CD14-positive monocyte (primary cell): ENCODE measurements at regions not wholly inside any gene's neighbourhood (a gene's known extent, or its start where the extent isn't known, plus 50 kb on each side); places are given as distances from the start of the nearest gene placed in this dataset.

ENCODE experiments used
- DNase-seq, 3 donors: peaks; one replicate each; pipeline ENCODE4 v3.0.0-alpha.2; 2011 to 2022
- H2AFZ ChIP-seq: 2 replicates; pipeline ENCODE4 v1.6.0; 2012; ENCODE audit warnings: mild to moderate bottlenecking, low read depth, low read length, inconsistent platforms; ENCODE audit not compliant: insufficient read depth, poor library complexity, severe bottlenecking
- H3K27ac ChIP-seq, 2 donors: 1 replicate in 1 of 2; 2 replicates in 1 of 2; pipeline ENCODE4 v1.5.1; 2012 to 2013; ENCODE audit warnings: low read length in 2 of 2, control low read depth in 1 of 2, inconsistent platforms in 1 of 2, low read depth in 1 of 2, mild to moderate bottlenecking in 1 of 2
- H3K27me3 ChIP-seq, 2 donors: one replicate each; pipeline versions ENCODE4 v1.6.0 to v1.6.1; 2011 to 2013; ENCODE audit warnings: low read length in 2 of 2; ENCODE audit not compliant: control insufficient read depth in 2 of 2, insufficient read depth in 2 of 2
- H3K36me3 ChIP-seq, 2 donors: replicated peaks in 1 of 2; 1 replicate in 1 of 2; 2 replicates in 1 of 2; pipeline versions ENCODE4 v1.5.1 to v1.6.1; 2012 to 2013; ENCODE audit warnings: low read length in 2 of 2, control low read depth in 1 of 2, inconsistent platforms in 1 of 2, mild to moderate bottlenecking in 1 of 2; ENCODE audit not compliant: insufficient read depth in 2 of 2, control insufficient read depth in 1 of 2
- H3K4me1 ChIP-seq, 2 donors: 1 replicate in 1 of 2; 2 replicates in 1 of 2; pipeline versions ENCODE4 v1.5.1 to v1.6.1; 2012 to 2013; ENCODE audit warnings: low read length in 2 of 2, control low read depth in 1 of 2, inconsistent platforms in 1 of 2, mild to moderate bottlenecking in 1 of 2, moderate library complexity in 1 of 2; ENCODE audit not compliant: insufficient read depth in 2 of 2, control insufficient read depth in 1 of 2
- H3K4me2 ChIP-seq: replicated peaks from 2 replicates; pipeline ENCODE3; 2012; ENCODE audit warnings: low read length, moderate library complexity, mild to moderate bottlenecking; ENCODE audit not compliant: poor library complexity, severe bottlenecking; ENCODE audit errors: extremely low read depth
- H3K4me3 ChIP-seq, 3 experiments: fragments of 200-600 bp in 1 of 3; sonication (generic) in 1 of 3; replicated peaks in 1 of 3; 1 replicate in 2 of 3; 2 replicates in 1 of 3; pipeline ENCODE4 v1.5.1; 2011 to 2013; ENCODE audit warnings: low read length in 3 of 3, mild to moderate bottlenecking in 3 of 3, control low read depth in 2 of 3, low read depth in 2 of 3, inconsistent platforms in 1 of 3, moderate library complexity in 1 of 3
- H3K79me2 ChIP-seq: 2 replicates; pipeline ENCODE4 v1.6.0; 2012; ENCODE audit warnings: mild to moderate bottlenecking, control low read depth, inconsistent platforms, low read length, moderate library complexity; ENCODE audit not compliant: insufficient read depth
- H3K9ac ChIP-seq: 2 replicates; pipeline ENCODE4 v1.6.0; 2017; ENCODE audit warnings: low read length, mild to moderate bottlenecking; ENCODE audit not compliant: insufficient read depth, poor library complexity, severe bottlenecking
- H3K9me3 ChIP-seq, 2 donors: replicated peaks in 1 of 2; 1 replicate in 1 of 2; 2 replicates in 1 of 2; pipeline versions ENCODE4 v1.5.1 to v1.6.1; 2012 to 2013; ENCODE audit warnings: low read length in 2 of 2, control low read depth in 1 of 2; ENCODE audit not compliant: control insufficient read depth in 1 of 2, insufficient read depth in 1 of 2
- H4K20me1 ChIP-seq: 2 replicates; pipeline ENCODE4 v1.6.0; 2012; ENCODE audit warnings: mild to moderate bottlenecking, low read length, control low read depth, moderate library complexity; ENCODE audit not compliant: insufficient read depth
- H3K27ac Mint-ChIP-seq, 7 donors: one replicate each; pipeline ENCODE4 v1.8.0; 2020; ENCODE audit warnings: mild to moderate bottlenecking in 7 of 7, mixed read lengths in 7 of 7, moderate library complexity in 6 of 7, inconsistent platforms in 2 of 7
- H3K27me3 Mint-ChIP-seq, 3 donors: one replicate each; pipeline ENCODE4 v1.8.0; 2021 to 2022; ENCODE audit warnings: low read depth in 3 of 3, mild to moderate bottlenecking in 3 of 3, mixed read lengths in 3 of 3, moderate library complexity in 3 of 3, inconsistent platforms in 1 of 3
- H3K36me3 Mint-ChIP-seq, 2 donors: one replicate each; pipeline ENCODE4 v1.8.0; 2020; ENCODE audit warnings: mixed read lengths in 2 of 2, inconsistent platforms in 1 of 2, mild to moderate bottlenecking in 1 of 2
- H3K4me1 Mint-ChIP-seq: one replicate; pipeline ENCODE4 v1.8.0; 2020; ENCODE audit warnings: mild to moderate bottlenecking, mixed read lengths
- H3K4me3 Mint-ChIP-seq, 2 donors: one replicate each; pipeline ENCODE4 v1.8.0; 2020; ENCODE audit warnings: mild to moderate bottlenecking in 2 of 2, mixed read lengths in 2 of 2, moderate library complexity in 1 of 2
- H3K9me3 Mint-ChIP-seq, 7 donors: one replicate each; pipeline ENCODE4 v1.8.0; 2020 to 2022; ENCODE audit warnings: mixed read lengths in 7 of 7, mild to moderate bottlenecking in 6 of 7, moderate library complexity in 6 of 7, inconsistent platforms in 2 of 7
- CTCF ChIP-seq: fragments of 200-600 bp; IDR thresholded peaks from one replicate; pipeline ENCODE4 v1.8.0; 2022; ENCODE audit warnings: antibody characterized with exemption, mild to moderate bottlenecking
- WGBS: methylation state at CpG from one replicate; pipeline ENCODE4 v1.1.5; 2013; ENCODE audit warnings: missing lambda C conversion rate; ENCODE audit not compliant: insufficient coverage; 5-methylcytosine and 5-hydroxymethylcytosine counted together
- intact Hi-C, 2 donors: fragments of 100-400 bp; cut with micrococcal nuclease; formaldehyde crosslinking; loops; one replicate each; pipeline versions ENCODE4 v1.15.0 to v1.15.1; 2023

GRCh38 chr5:173704615-173705511, 88.4 kb upstream of the BOD1 start:
- Histone ChIP-seq H3K9me3 (no peaks in the 10 kb centered on the region), H3K79me2 (no peaks in the 10 kb centered on the region), H3K9ac (no peak overlapping the region), H3K36me3 (no peaks in the 10 kb centered on the region), H2AFZ (no peak overlapping the region), H3K4me1 (no peaks in the 10 kb centered on the region), H3K27ac (no peak overlapping the region), H3K4me3 (no peak overlapping the region), H4K20me1 (no peaks in the 10 kb centered on the region), H3K4me2 (no peak overlapping the region), H3K27me3 (no peaks in the 10 kb centered on the region)
- H3K9me3 Mint-ChIP-seq, result peaks cover 0 to 3% (median 0%) of the 10 kb centered on the region in 7 donors
- H3K36me3 Mint-ChIP-seq, result no peaks in the 10 kb centered on the region
- no peak for DNase-seq
- no peak for TF ChIP-seq CTCF
- H3K4me3 Mint-ChIP-seq, result no peak overlapping the region
- peaks cover 1 to 4% (median 2%) of the 10 kb centered on the region in 3 donors for H3K27me3 Mint-ChIP-seq
- no peaks in the 10 kb centered on the region for H3K4me1 Mint-ChIP-seq
- H3K27ac Mint-ChIP-seq, result no peak overlapping the region
- intact Hi-C loops, result no loop called here
- WGBS, result 94% methylated on average over 16 of the region's 22 CpGs

DNA sequence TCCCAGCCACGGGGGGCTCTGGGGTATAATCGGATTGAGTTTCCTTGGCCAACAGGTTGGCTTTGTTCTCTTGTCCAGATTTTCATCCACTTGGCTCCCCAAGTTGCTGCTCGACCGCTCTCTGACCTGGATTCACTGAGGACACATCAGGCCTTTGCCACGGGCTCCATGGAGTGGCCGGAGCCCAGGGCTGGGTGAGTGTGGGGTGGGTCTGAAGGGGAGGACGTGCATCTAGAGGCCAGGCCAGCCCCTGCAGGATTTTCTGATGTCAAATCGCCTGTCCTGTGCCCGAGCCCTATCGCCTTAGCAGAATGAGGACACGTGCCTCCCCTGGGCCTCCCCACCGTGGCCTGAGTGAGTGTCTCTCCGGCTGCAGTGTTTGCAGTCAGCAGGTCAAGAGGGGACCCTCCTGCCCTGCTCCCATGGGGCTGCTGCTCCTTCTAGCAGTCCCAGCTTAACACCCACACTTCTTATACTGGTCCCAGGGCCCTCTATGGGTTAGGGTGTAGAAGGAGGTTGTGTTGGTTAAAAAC, 89.1 kb upstream of the BOD1 start:
- Histone ChIP-seq H3K9me3 (no peaks in the 10 kb centered on the region), H4K20me1 (no peaks in the 10 kb centered on the region), H3K4me1 (no peaks in the 10 kb centered on the region), H3K27me3 (no peaks in the 10 kb centered on the region), H3K9ac (no peak overlapping the region), H3K79me2 (no peaks in the 10 kb centered on the region), H2AFZ (no peak overlapping the region), H3K27ac (no peak overlapping the region), H3K4me3 (no peak overlapping the region), H3K36me3 (no peaks in the 10 kb centered on the region), H3K4me2 (no peak overlapping the region)
- H3K27me3 Mint-ChIP-seq, result peaks cover 1 to 4% (median 2%) of the 10 kb centered on the region in 3 donors
- no peak for DNase-seq
- no peak for TF ChIP-seq CTCF
- WGBS, result 93% methylated on average over 11 of the region's 13 CpGs
- H3K4me1 Mint-ChIP-seq, result no peaks in the 10 kb centered on the region
- H3K36me3 Mint-ChIP-seq, result no peaks in the 10 kb centered on the region
- intact Hi-C loops, result no loop called here
- H3K27ac Mint-ChIP-seq, result peak overlapping the region in 1 of 7 donors; percentile 6
- peaks cover 0 to 3% (median 0%) of the 10 kb centered on the region in 7 donors for H3K9me3 Mint-ChIP-seq
- no peak overlapping the region for H3K4me3 Mint-ChIP-seq
